ENCODE measurements at regions not wholly inside any gene's neighbourhood (a gene's known extent, or its start where the extent isn't known, plus 50 kb on each side); places are given as distances from the start of the nearest gene placed in this dataset.

GRCh38 chr6:169986848-169987498 lies 235.6 kb downstream of the ERMARD start:
- peak; percentile 61 for DNase-seq

DNA sequence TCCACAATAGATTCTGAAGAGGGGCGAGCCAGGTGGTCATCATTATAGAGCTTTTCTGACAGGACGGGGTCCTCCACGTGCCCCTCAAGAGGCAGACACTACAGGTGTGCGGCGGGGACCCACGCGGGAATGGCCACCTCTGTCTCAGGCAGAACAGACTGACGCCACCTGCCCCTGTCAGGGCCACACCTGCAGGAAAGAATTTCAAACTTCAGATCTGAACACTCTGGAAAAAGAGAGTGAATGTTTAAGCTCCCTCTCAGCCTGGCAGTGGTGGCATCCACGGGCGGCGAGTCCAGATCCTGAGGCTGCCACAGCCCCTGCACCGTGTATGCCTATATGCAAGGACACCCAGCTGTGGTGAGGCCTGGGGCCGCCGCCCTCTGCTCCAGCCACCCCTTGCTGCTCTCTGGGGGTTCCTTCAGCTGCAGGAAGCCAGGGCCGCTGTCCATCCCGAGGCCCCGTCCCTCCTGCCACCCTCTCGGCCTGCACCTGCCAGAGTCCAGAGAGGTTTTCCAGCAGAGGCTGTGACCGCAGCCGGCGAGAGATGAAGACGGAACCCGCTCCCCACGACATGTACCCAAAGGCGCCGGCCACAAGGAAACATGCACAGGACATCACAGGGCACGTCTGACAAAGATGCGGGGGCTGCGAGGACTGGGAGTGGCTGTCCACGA lies 234.9 kb downstream of the ERMARD start:
- peak; percentile 57 for DNase-seq

GRCh38 chr6:169985121-169986015 lies 233.9 kb downstream of the ERMARD start:
- DNase-seq, result peak; percentile 59

DNA sequence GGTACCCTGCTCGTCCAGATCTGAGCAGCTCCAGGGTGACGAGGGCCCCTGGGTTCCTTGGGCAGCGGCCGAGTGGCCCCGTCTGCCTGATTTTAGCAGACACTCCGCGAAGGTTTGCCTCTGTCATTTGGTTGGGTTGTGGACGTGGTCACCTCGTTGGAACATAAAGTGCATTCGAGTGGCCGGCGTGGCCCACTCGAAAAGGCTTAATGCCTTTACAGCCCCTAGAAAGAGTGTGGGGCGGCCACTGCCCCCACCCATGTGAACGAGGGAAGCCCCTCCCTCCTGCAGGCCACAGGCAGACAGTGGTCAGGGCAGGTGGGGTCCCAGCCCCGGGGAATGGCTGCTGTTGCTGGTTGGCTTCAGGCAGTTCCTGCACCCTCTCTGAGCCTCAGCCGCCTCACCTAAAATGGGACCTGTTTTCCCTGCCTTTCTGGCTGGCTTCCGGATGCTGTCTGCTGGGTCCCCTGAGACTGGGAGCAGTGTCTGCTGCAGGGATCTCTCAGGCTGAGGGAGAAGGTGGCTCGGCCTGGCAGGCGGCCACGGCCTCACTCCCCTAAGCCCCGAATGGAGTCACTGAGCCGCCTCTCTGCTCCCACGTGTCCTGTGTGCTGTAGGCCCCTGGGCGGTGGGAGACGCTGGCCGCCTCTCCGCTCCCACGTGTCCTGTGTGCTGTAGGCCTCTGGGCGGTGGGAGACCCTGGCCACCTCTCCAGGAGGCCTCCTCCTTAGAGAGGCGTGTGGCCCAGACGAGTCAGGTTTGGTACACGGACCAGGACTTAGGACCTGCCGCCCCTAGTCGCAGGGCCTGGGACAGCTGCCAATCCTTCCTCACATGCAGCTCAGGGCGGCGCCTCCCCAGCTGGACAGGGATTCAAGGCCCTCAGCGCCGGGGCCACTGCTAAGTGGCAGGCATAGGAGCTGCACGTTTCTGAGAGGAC lies 233.0 kb downstream of the ERMARD start:
- peak; percentile 51 for DNase-seq

DNA sequence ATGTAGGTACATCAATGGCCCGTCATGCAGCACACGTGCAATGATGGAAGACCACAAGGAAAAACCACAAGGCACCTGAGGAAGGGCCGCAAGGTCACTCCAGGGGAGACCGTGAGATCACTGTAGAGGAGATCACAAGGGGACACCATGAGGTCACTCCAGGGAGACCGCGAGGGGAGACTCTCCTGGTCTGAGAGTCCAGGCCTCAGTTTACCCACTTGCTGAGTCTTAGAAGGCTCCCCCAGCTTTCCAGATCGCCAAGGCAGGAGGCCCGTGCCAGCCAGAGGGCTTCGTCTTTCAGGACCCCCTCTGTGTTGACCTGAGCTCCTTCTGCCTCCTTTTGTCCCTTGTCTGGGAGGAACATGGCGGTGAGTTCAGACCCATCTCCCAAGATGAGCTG lies 232.2 kb downstream of the ERMARD start:
- DNase-seq, result peak; percentile 48

- DNase-seq, result peak; percentile 44
Observed at GRCh38 chr6:169982461-169983386, 231.3 kb downstream of the ERMARD start.

GRCh38 chr6:169981969-169982368 lies 230.5 kb downstream of the ERMARD start:
- DNase-seq, result peak; percentile 59

DNA sequence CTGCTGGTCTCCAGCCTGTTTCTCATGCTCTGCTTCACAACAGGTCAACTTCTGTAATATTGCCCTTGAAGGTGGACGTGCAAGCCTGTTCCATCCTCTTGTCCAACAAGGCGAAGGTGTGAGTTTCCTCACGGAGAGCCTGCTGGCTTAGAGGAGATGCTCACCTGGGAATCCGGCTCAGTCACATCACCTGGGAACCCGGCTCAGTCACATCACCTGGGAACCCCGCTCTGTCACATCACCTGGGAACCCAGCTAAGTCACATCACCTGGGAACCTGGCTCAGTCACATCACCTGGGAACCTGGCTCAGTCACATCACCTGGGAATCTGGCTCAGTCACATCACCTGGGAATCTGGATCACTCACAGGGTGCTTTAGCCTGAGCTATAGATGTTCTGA lies 230.1 kb downstream of the ERMARD start:
- peak; percentile 58 for DNase-seq

GRCh38 chr6:169980826-169981450 lies 229.5 kb downstream of the ERMARD start:
- no peak for DNase-seq

- DNase-seq, result peak; percentile 60
Observed at GRCh38 chr6:169979873-169980432, 228.5 kb downstream of the ERMARD start.

- peak; percentile 55 for DNase-seq
Observed at GRCh38 chr6:169978615-169979161, 227.3 kb downstream of the ERMARD start.

DNA sequence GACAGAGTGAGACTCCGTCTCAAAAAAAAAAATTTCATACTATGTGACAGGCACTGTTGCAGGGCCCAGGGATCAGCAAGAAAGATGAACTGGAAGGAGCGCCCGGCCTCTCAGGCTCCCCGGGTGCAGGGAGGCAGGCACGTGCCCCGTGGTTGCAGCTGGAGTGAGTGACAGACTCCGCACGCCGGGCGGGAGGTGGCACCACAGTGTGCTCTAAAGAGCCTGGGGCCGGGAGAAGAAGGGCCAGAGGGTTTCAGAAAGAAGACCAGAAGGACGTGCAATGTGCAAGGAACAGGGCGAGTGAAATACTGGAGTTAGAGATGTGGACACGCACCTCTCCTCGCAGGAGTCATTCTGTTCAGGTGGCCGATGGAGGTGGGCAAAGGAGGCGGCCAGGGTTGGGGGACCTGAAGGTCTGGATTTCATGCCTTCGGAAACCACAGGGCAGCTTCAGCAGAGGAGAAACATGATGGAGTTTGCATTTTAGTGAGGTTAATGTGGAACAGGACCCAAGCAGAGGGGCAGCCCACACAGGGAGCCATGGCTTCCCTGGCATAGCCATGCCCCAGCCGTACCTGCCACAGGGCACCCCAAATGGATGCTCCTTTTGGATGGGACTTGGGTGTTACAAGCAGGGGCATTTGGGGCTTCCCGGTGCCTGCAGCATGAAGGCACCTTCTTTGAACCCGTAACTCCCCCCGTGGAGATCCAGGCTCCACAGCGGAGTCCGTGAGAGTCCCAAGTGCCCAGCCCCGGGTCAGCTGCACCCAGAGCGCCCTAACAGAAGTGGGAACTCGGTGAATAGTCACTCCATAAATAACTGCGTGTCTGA lies 226.2 kb downstream of the ERMARD start:
- no peak for DNase-seq

DNA sequence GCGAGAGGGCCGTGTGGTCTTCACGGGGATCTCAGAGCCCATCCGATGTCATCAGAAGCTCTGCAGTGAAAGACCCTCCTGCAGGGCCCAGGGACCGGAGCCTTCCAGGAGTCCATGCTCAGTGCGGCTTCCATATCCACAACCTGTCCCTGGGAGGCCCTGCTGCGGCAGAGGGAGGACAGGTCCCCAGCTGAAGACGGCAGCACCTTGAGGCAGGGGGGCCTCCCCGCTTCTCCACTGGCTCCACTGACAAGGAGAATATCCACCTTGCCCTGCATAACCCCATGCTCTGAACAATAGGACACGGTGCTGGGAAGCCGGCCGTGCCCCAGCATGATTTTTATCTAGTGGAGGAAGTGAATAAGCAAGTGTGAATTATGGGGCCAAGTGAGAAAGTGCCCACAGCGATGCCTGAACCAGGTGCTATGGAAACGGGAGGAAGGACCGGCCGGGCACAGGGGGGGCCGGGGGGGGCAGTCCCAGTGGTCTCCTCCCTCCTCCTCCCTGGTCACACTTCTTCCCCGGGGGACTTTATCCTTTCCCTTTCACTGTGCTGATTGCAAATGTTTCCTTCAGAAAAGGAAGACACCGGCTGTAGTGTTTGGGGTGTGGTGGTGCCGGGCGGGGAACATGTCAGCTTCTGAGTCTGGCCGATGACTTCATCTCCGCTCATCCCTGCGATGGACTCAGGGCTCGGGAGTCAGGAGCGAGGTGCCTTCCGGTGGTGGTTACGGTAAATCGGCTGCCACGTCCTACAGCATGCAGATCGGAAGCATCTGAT lies 225.1 kb downstream of the ERMARD start:
- DNase-seq, result peak; percentile 41

GRCh38 chr6:169975701-169976100 lies 224.3 kb downstream of the ERMARD start:
- no peak for DNase-seq

- DNase-seq, result peak; percentile 44
Observed at GRCh38 chr6:169975286-169975685, 223.9 kb downstream of the ERMARD start.

- DNase-seq, result no peak
Observed at GRCh38 chr6:169974663-169975062, 223.2 kb downstream of the ERMARD start.

DNA sequence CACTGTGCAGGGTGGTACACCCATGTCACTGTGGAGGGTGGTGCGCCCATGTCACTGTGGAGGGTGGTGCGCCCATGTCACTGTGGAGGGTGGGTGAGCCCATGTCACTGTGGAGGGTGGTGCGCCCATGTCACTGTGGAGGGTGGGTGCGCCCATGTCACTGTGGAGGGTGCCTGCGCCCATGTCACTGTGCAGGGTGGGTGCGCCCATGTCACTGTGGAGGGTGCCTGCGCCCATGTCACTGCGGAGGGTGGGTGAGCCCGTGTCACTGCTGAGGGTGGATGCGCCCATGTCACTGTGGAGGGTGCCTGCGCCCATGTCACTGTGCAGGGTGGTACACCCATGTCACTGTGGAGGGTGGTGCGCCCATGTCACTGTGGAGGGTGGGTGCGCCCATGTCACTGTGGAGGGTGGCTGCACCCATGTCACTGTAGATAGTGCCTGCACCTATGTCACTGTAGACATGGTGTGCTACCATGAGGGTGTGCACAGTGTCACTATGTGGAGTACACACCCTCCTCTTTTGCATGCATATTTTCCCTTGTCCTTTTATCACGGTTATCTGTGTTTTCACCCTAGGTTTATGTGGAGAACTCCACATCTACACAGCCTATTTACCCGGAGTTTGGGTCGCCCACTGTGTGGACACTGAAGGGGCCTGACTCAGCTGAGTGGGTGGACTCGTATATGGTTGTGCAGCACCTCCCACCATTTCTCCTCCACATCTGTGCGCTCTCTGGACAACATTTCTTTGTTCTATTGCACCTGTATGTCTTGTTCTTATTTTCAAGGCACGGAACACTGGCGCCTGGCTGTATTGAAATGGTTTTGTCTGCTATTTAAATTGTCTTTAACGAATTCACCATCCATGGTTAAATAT lies 222.4 kb downstream of the ERMARD start:
- peak; percentile 59 for DNase-seq

Measured in activated effector memory CD4-positive, alpha-beta T cell treated with anti-CD3 and anti-CD28 coated beads, Interleukin-2, amount 50 U/mL, for 16 hours (primary cell).